ENCODE measurements at regions not wholly inside any gene's neighbourhood (a gene's known extent, or its start where the extent isn't known, plus 50 kb on each side); places are given as distances from the start of the nearest gene placed in this dataset.

DNA sequence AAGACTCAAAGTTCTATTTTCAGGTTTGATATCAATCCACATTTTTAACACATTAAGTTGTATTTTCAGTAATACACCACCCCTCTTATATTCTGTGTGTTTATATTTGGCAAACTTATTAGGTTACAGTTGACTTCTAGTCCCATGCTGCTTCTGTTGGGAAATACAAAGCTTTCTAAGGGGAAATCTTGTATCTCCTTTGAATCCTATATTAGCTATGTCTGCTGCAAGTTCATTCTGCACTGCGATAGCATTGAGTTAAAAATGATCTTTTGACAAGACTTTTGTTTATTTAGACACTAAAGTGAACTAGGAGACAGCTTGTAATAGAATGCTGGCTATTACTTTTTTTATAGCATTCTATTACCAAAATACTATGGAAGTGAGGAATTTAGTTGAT is 625.1 kb upstream of the ANKRD30A start:
- TF ChIP-seq, protein P1, sequence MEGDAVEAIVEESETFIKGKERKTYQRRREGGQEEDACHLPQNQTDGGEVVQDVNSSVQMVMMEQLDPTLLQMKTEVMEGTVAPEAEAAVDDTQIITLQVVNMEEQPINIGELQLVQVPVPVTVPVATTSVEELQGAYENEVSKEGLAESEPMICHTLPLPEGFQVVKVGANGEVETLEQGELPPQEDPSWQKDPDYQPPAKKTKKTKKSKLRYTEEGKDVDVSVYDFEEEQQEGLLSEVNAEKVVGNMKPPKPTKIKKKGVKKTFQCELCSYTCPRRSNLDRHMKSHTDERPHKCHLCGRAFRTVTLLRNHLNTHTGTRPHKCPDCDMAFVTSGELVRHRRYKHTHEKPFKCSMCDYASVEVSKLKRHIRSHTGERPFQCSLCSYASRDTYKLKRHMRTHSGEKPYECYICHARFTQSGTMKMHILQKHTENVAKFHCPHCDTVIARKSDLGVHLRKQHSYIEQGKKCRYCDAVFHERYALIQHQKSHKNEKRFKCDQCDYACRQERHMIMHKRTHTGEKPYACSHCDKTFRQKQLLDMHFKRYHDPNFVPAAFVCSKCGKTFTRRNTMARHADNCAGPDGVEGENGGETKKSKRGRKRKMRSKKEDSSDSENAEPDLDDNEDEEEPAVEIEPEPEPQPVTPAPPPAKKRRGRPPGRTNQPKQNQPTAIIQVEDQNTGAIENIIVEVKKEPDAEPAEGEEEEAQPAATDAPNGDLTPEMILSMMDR (conservative IDR thresholded peaks at IDR 0.05; ENCODE audit: low read depth, low read length): no peak
- DNase-seq (ENCODE audit: low read depth): no peak

DNA sequence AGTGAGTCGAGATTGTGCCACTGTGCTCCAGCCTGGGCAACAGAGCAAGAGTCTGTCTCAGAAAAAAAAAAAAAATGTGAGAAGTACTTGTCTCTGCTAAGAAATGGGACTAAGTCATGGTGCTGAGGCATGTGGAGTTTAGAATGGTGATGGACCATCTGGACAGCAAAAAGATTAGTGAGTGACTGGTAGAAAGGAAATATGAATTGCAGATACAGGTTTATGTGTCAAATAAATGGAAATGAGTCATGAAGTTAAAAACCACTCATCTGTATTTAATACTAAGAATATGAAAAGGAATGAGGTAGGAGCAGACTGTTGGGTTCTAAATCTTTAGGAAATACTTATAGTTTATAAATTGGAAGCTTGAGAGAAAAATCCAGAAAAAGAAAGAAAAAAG is 625.7 kb upstream of the ANKRD30A start:
- TF ChIP-seq, protein P1 (conservative IDR thresholded peaks at IDR 0.05; ENCODE audit: low read depth, low read length): no peak
- DNase-seq (ENCODE audit: low read depth): no peak
- no peak overlapping the region for H3K4me3 ChIP-seq (ENCODE audit: low read depth, low read length)

More for the DNA sequence above, 625.1 kb upstream of the ANKRD30A start:
- no peak overlapping the region for H3K4me3 ChIP-seq (ENCODE audit: low read depth, low read length)

DNA sequence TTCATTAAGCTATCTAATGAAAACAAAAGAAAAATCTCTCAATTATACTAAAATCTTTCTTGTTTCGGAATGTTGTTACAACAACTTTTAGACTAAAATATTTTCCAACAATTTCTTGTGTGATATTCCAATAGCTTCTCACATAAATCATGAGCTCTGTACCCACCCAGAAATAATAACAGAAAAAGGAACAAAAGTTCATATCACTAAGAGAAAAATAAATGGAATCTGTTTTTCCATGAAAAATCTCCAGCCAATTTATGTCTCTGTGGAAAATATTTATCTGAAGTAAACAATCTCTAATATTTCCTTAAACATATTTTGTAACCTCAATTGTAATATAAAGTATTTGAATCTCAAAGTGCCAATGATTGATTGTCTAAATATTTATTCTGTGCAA is 628.6 kb upstream of the ANKRD30A start:
- DNase-seq (ENCODE audit: low read depth): no peak

DNA sequence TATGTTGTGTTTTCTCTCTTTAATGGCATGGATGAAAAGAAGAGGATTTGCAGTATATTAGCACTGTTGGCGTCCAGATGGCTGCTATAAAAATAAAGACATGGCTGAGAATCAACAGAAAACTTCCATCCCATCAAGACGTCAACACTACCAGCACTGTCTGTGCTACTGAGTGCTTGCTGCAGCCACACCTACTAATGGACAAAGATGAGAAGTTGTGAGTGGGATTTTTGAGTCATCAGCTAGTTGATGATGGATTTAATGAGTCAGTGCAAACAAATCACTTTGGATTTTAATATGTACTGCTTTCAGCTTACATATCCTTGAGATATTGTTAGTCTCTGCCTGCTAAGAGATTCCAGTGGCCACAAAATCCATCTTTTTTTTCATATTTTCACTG is 631.0 kb upstream of the ANKRD30A start:
- no peak for DNase-seq (ENCODE audit: low read depth)

More for the DNA sequence above, 628.6 kb upstream of the ANKRD30A start:
- no peak overlapping the region for H3K4me3 ChIP-seq (ENCODE audit: low read depth, low read length)
- TF ChIP-seq, protein P1 (conservative IDR thresholded peaks at IDR 0.05; ENCODE audit: low read depth, low read length): no peak

DNA sequence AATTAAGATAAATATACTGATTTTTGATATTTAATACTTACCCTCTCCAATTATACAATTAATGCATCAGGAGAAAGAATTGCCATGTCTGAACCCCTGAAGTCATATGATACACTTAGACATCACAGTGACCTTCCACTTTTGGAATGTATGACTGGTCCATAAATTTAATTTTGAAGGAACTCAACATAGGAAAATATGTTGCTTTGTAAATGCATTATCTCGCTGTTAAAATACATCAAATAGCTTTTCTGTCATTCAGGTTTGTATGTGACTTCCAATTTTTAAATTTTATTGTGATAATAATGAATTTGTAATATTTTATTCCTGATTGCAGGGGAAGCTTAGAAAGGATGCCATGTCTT is 631.9 kb upstream of the ANKRD30A start:
- TF ChIP-seq, protein P1 (conservative IDR thresholded peaks at IDR 0.05; ENCODE audit: low read depth, low read length): no peak
- no peak overlapping the region for H3K4me3 ChIP-seq (ENCODE audit: low read depth, low read length)
- DNase-seq (ENCODE audit: low read depth): no peak

More for the DNA sequence above, 631.0 kb upstream of the ANKRD30A start:
- TF ChIP-seq, protein P1 (conservative IDR thresholded peaks at IDR 0.05; ENCODE audit: low read depth, low read length): no peak
- no peak overlapping the region for H3K4me3 ChIP-seq (ENCODE audit: low read depth, low read length)

DNA sequence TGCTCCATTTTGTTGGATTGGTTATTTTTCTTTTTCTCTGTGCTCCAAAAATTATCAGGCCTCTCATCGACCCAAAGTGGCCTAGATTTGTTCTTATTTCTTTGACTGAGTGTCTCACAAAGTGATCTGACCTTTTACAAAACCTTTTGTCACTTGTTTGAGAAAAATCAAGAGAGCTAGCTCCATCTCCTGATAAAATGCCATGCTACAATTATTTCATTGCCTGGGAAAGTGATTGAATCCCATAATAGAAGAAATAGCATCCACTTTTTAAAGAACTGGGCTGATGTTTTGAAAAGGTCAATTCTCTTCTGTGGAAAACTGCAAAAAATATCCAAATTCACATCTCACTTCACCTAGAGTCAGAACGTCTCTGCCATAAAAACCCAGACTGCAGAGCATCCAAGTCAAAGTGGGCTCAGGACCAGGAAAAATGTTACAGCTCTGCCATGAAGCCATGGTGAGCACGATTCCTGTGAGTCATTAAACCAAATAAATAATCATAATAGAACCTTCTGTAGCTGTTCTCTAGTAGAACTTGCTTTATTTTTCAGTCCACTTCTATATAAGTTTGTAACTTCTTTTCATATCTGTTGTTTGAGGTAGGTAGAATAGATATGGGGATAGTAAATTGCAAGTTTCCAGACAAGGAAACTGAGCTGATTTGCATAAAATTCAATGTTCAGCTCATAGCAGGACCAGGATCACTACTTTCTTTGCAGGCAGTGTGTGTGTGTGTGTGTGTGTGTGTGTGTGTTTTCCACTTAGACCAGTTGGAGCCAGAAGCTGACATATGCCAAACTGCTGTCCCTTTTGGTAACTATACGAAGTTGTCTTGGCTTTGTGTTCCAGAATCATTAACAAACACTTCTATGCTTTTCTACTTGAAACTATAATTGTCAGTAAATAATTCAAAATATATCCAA is 632.5 kb upstream of the ANKRD30A start:
- TF ChIP-seq, protein P1 (conservative IDR thresholded peaks at IDR 0.05; ENCODE audit: low read depth, low read length): no peak
- H3K4me3 ChIP-seq (ENCODE audit: low read depth, low read length): no peak overlapping the region
- DNase-seq (ENCODE audit: low read depth): no peak

DNA sequence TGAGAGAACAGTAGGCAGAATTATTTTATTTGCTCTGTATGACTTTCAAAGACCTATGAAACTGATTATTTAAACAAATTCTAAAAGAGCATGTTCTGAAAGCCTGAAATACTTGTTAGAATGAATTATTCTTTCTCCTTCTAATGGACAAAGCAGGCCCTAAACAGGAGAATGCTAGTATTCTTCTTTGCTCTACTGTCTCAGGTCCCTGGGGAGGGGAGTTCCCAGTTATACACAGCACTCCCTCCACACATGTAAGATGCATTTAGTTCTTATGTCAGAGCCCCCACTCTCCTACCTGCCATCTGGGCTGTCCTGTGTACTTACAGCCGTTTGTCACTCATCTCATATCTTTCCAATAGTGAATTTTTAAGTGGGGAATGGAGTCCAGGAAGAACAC is 633.5 kb upstream of the ANKRD30A start:
- no peak overlapping the region for H3K4me3 ChIP-seq (ENCODE audit: low read depth, low read length)
- DNase-seq (ENCODE audit: low read depth): no peak
- TF ChIP-seq, protein P1 (conservative IDR thresholded peaks at IDR 0.05; ENCODE audit: low read depth, low read length): no peak
